Activated CD8-positive, alpha-beta T cell treated with anti-CD3 and anti-CD28 coated beads for 36 hours (primary cell): ENCODE measurements at regions not wholly inside any gene's neighbourhood (a gene's known extent, or its start where the extent isn't known, plus 50 kb on each side); places are given as distances from the start of the nearest gene placed in this dataset.

Source experiments
- ATAC-seq: fragments of 200-7000 bp; cut with Tn5 transposase; one replicate; pipeline ENCODE4 v1.10.0; 2021; ENCODE audit warnings: mild to moderate bottlenecking, moderate library complexity
- CTCF ChIA-PET: fragments of 350-600 bp; sonication (Branson Sonifier 250); formaldehyde crosslinking; loops from one replicate; lab custom pipeline; 2021; ENCODE audit warnings: antibody characterized with exemption; lab: Charles Lee
- POLR2A ChIA-PET: fragments of 350-600 bp; sonication (Branson Sonifier 250); formaldehyde crosslinking; loops from one replicate; lab custom pipeline; 2021; ENCODE audit warnings: antibody characterized with exemption; lab: Charles Lee
- DNase-seq: peaks from one replicate; pipeline ENCODE4 v3.0.0-alpha.2; 2020
- H3K27ac Mint-ChIP-seq: one replicate; pipeline ENCODE4 v1.8.0; 2021; ENCODE audit warnings: mild to moderate bottlenecking, mixed read lengths
- H3K27me3 Mint-ChIP-seq: one replicate; pipeline ENCODE4 v1.8.0; 2021; ENCODE audit warnings: mixed read lengths
- H3K36me3 Mint-ChIP-seq: one replicate; pipeline ENCODE4 v1.8.0; 2021; ENCODE audit warnings: low read depth, mixed read lengths
- H3K4me1 Mint-ChIP-seq: one replicate; pipeline ENCODE4 v1.8.0; 2021; ENCODE audit warnings: low read depth, mixed read lengths
- H3K4me3 Mint-ChIP-seq: one replicate; pipeline ENCODE4 v1.8.0; 2021; ENCODE audit warnings: mild to moderate bottlenecking, moderate library complexity, mixed read lengths
- H3K9me3 Mint-ChIP-seq: one replicate; pipeline ENCODE4 v1.8.0; 2021; ENCODE audit warnings: mixed read lengths
- CTCF ChIP-seq: fragments of 200-600 bp; IDR thresholded peaks from one replicate; pipeline ENCODE4 v1.8.0; 2022; ENCODE audit warnings: antibody characterized with exemption, mild to moderate bottlenecking
- intact Hi-C: fragments of 100-400 bp; cut with micrococcal nuclease; formaldehyde crosslinking; loops from one replicate; pipeline ENCODE4 v1.10.0; 2022

GRCh38 chr4:65019775-65020174 is 610.5 kb upstream of the TECRL start:
- CTCF ChIA-PET, result interaction anchor here (1.3 kb wide), 1 partner anchor 12 kb away, joined by 3 read pairs; no protein-coding TSS in a partner anchor
- intact Hi-C loops, result no loop called here
- Mint-ChIP-seq H3K4me3 (no peak overlapping the region), H3K9me3 (peaks cover 1% of the 10 kb centered on the region), H3K27ac (no peak overlapping the region), H3K4me1 (no peaks in the 10 kb centered on the region), H3K27me3 (no peaks in the 10 kb centered on the region), H3K36me3 (no peaks in the 10 kb centered on the region)
- no peak for ATAC-seq
- TF ChIP-seq CTCF, result no peak
- no peak for DNase-seq
- POLR2A ChIA-PET, result no interaction called here

- H3K36me3 Mint-ChIP-seq, result no peaks in the 10 kb centered on the region
- ChIA-PET POLR2A (no interaction called here), CTCF (no interaction called here)
- H3K27me3 Mint-ChIP-seq, result no peaks in the 10 kb centered on the region
- TF ChIP-seq CTCF, result no peak
- ATAC-seq, result no peak
- intact Hi-C loops, result no loop called here
- no peak overlapping the region for H3K4me3 Mint-ChIP-seq
- DNase-seq, result no peak
- H3K9me3 Mint-ChIP-seq, result peaks cover 1% of the 10 kb centered on the region
- no peak overlapping the region for H3K27ac Mint-ChIP-seq
- no peaks in the 10 kb centered on the region for H3K4me1 Mint-ChIP-seq
Observed at GRCh38 chr4:65018313-65018712, 609.1 kb upstream of the TECRL start.

- no peaks in the 10 kb centered on the region for H3K36me3 Mint-ChIP-seq
- H3K4me3 Mint-ChIP-seq, result no peak overlapping the region
- intact Hi-C loops, result no loop called here
- no peak for TF ChIP-seq CTCF
- no peak for ATAC-seq
- DNase-seq, result no peak
- no peak overlapping the region for H3K27ac Mint-ChIP-seq
- H3K4me1 Mint-ChIP-seq, result no peaks in the 10 kb centered on the region
- H3K27me3 Mint-ChIP-seq, result no peaks in the 10 kb centered on the region
- ChIA-PET CTCF (no interaction called here), POLR2A (no interaction called here)
- no peaks in the 10 kb centered on the region for H3K9me3 Mint-ChIP-seq
Observed at GRCh38 chr4:65014078-65014477, 604.8 kb upstream of the TECRL start.

- Mint-ChIP-seq H3K9me3 (no peaks in the 10 kb centered on the region), H3K27ac (no peak overlapping the region), H3K27me3 (no peaks in the 10 kb centered on the region), H3K4me1 (no peaks in the 10 kb centered on the region), H3K36me3 (no peaks in the 10 kb centered on the region), H3K4me3 (no peak overlapping the region)
- DNase-seq, result peak; percentile 15
- intact Hi-C loops, result no loop called here
- POLR2A ChIA-PET, result no interaction called here
- peak; percentile 61 for TF ChIP-seq CTCF
- ATAC-seq, result peak; percentile 39
- CTCF ChIA-PET, result interaction anchor here (0.7 kb wide), 1 partner anchor 11 kb away, joined by 3 read pairs; no protein-coding TSS in a partner anchor
Observed at GRCh38 chr4:65007841-65008439, 598.7 kb upstream of the TECRL start.

- no peak overlapping the region for H3K4me3 Mint-ChIP-seq
- POLR2A ChIA-PET, result no interaction called here
- no peak for ATAC-seq
Observed at GRCh38 chr4:64975177-64975576, 565.9 kb upstream of the TECRL start.

More at GRCh38 chr4:64975177-64975576, 565.9 kb upstream of the TECRL start:
- TF ChIP-seq CTCF, result no peak
- intact Hi-C loops, result no loop called here
- no peaks in the 10 kb centered on the region for H3K4me1 Mint-ChIP-seq
- no peak overlapping the region for H3K27ac Mint-ChIP-seq
- no peaks in the 10 kb centered on the region for H3K36me3 Mint-ChIP-seq
- CTCF ChIA-PET, result no interaction called here
- peaks cover 6% of the 10 kb centered on the region for H3K9me3 Mint-ChIP-seq
- no peak for DNase-seq
- no peaks in the 10 kb centered on the region for H3K27me3 Mint-ChIP-seq
